K562 (cell line): ENCODE measurements at regions not wholly inside any gene's neighbourhood (a gene's known extent, or its start where the extent isn't known, plus 50 kb on each side); places are given as distances from the start of the nearest gene placed in this dataset.
A peak's percentile ranks its signal among the peaks of the same experiment; 100 is the strongest.

Experiments
- ASH1L ChIP-seq: fragments of 450-650 bp; IDR thresholded peaks from 2 replicates; pipeline ENCODE4 v1.6.1; 2018; ENCODE audit warnings: borderline replicate concordance, mild to moderate bottlenecking, low read depth; ENCODE audit not compliant: partially characterized antibody
- DEAF1 ChIP-seq: fragments of 450-650 bp; formaldehyde crosslinking; IDR thresholded peaks from 2 replicates; pipeline ENCODE4 v1.4.0; 2020; ENCODE audit warnings: mild to moderate bottlenecking, moderate library complexity
- DIDO1 ChIP-seq: fragments of 450-650 bp; IDR thresholded peaks from 2 replicates; pipeline ENCODE4 v1.6.1; 2016; ENCODE audit warnings: low read depth, missing biosample characterization, missing genetic modification characterization
- ELF2 ChIP-seq: fragments of 250-450 bp; sonication (Bioruptor Pico); IDR thresholded peaks from 2 replicates; pipeline ENCODE4 v1.5.0; 2021; ENCODE audit warnings: mild to moderate bottlenecking
- SNRNP70 ChIP-seq: fragments of 200-400 bp; formaldehyde crosslinking; optimal IDR thresholded peaks from 2 replicates; pipeline ENCODE3; 2017; ENCODE audit warnings: low read depth, low read length
- THAP12 ChIP-seq: fragments of 250-450 bp; sonication (Bioruptor Pico); IDR thresholded peaks from 2 replicates; pipeline ENCODE4 v1.9.0; 2021; ENCODE audit warnings: mild to moderate bottlenecking, inconsistent platforms
- THRB ChIP-seq: fragments of 450-650 bp; formaldehyde crosslinking; conservative IDR thresholded peaks from 2 replicates; pipeline ENCODE4 v1.4.0; 2022; ENCODE audit warnings: mild to moderate bottlenecking, missing genetic modification characterization
- YBX1 ChIP-seq: fragments of 450-650 bp; IDR thresholded peaks from 2 replicates; pipeline ENCODE4 v1.7.1; 2016; ENCODE audit warnings: mild to moderate bottlenecking
- ZBTB40 ChIP-seq, 2 experiments: fragments of 450-650 bp in 1 of 2; sonication (generic) in 1 of 2; formaldehyde crosslinking in 1 of 2; IDR thresholded peaks; 2 replicates each; pipeline versions ENCODE4 v1.7.1 to v1.9.0; 2016 to 2022; ENCODE audit warnings: inconsistent platforms in 1 of 2, mild to moderate bottlenecking in 1 of 2, missing genetic modification reagents in 1 of 2
- ZFPM2 ChIP-seq: fragments of 250-450 bp; sonication (Bioruptor Pico); IDR thresholded peaks from 2 replicates; pipeline ENCODE4 v1.5.1; 2022; ENCODE audit warnings: mild to moderate bottlenecking
- ZNF282 ChIP-seq: sonication (generic); formaldehyde crosslinking; IDR thresholded peaks from 2 replicates; pipeline ENCODE4 v1.8.1; 2023; ENCODE audit warnings: missing genetic modification reagents
- ZNF589 ChIP-seq: fragments of 200-800 bp; sonication (Bioruptor generic); IDR thresholded peaks from 2 replicates; pipeline ENCODE4 v1.6.1; 2016; ENCODE audit warnings: low read depth, missing genetic modification characterization, missing compliant biosample characterization
- ZNF644 ChIP-seq: fragments of 200-800 bp; sonication (Bioruptor generic); IDR thresholded peaks from 2 replicates; pipeline ENCODE4 v1.6.1; 2016; ENCODE audit warnings: low read depth, missing genetic modification characterization, missing compliant biosample characterization

- TF ChIP-seq ZNF644 (0 out of 2 replicates have a peak, but pooled peaks have one; percentile 53), DIDO1 (tag) (no peak), THRB (CRISPR knock-in tag) (no peak), ZBTB40 (IDR thresholded peaks at IDR 0.05) (no peak), ZBTB40 (CRISPR knock-in tag; IDR thresholded peaks at IDR 0.05) (no peak), SNRNP70 (no peak), YBX1 (no peak), DEAF1 (CRISPR knock-in tag) (no peak), ASH1L (no peak), THAP12 (CRISPR knock-in tag) (no peak), ZFPM2 (no peak), ZNF282 (CRISPR knock-in tag) (no peak), ZNF589 (CRISPR knock-in tag) (peak; percentile 86), ELF2 (CRISPR knock-in tag) (no peak)
Measured at GRCh38 chr6:105896052-105896820, 189.9 kb upstream of the PRDM1 start (continued).
